SHP77 (cell line): ENCODE measurements at regions not wholly inside any gene's neighbourhood (a gene's known extent, or its start where the extent isn't known, plus 50 kb on each side); places are given as distances from the start of the nearest gene placed in this dataset.
"Not testable (repeated sequence)": the region's sequence is repeated elsewhere in the genome, so short reads cannot be mapped to it uniquely, and the experiment has no call there.

Experiments
- DNase-seq, 2 experiments: peaks; one replicate each; lab custom pipeline; 2025; lab: John Stamatoyannopoulos, UW

- peak; percentile 50 to 64 for DNase-seq
Measured at GRCh38 chr5:12574298-12575093, 670.2 kb upstream of the CTNND2 start.

GRCh38 chr5:12573916-12574297 lies 669.7 kb upstream of the CTNND2 start:
- DNase-seq = not testable (repeated sequence)

- DNase-seq = no peak
Measured at GRCh38 chr5:12570688-12571087, 666.4 kb upstream of the CTNND2 start.

- no peak for DNase-seq
Measured at GRCh38 chr5:12566441-12566840, 662.2 kb upstream of the CTNND2 start.

DNA sequence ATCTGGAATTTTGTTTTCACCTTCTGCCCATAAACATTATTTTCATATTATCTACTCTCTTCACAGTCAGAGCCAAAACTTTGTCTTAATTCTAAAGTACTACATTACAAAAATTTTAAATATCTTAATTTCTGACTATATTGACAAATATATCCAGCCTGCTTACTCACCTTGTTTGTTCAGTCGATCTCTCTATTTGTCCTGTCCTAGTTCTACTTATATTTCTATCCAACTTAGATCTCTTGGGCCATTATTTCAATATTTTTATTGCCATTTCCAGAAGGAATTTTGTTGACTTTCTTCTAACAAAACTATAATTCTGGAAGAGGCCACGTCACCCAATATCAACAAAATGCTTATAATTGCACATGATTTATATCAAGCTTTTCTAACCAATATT lies 652.8 kb upstream of the CTNND2 start:
- DNase-seq = no peak

DNA sequence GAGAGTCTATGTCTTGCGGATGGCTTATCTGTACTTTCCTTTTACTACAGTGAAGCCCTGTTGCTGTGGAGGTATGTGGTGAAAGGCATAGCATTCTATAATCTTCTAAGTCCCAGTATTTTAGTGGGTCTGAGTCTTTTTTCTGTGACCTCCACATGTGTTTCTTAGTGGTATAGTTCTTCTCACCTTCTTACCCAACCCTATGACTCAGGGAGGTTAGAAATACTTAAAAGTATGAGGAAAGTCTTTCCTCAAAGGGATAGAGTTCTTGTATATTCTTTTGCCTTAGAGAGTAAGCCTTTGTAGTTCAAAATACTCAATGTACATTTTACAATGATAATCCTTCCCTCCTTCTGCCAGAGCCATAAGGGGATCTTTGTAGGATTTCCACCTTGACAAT lies 621.9 kb upstream of the CTNND2 start:
- no peak for DNase-seq

- peak; percentile 24 to 35 for DNase-seq
Measured at GRCh38 chr5:12522116-12522515, 617.9 kb upstream of the CTNND2 start.

DNA sequence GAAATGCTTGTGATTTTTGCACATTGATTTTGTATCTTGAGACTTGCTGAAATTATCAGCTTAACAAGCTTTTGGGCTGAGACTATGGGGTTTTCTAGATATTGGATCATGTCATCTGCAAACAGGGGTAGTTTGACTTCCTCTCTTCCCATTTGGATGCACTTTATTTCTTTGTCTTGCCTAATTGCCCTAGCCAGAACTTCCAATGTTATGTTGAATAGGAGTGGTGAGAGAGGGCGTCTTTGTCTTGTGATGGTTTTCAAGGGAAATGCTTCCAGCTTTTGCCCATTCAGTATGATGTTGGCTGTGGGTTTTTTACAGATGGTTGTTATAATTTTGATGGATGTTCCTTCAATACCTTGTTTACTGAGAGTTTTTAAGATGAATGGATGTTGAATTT lies 600.7 kb upstream of the CTNND2 start:
- DNase-seq = not testable (repeated sequence)

GRCh38 chr5:12488161-12488560 lies 583.9 kb upstream of the CTNND2 start:
- DNase-seq = no peak

- DNase-seq = no peak
Measured at GRCh38 chr5:12480487-12480886, 576.2 kb upstream of the CTNND2 start.

DNA sequence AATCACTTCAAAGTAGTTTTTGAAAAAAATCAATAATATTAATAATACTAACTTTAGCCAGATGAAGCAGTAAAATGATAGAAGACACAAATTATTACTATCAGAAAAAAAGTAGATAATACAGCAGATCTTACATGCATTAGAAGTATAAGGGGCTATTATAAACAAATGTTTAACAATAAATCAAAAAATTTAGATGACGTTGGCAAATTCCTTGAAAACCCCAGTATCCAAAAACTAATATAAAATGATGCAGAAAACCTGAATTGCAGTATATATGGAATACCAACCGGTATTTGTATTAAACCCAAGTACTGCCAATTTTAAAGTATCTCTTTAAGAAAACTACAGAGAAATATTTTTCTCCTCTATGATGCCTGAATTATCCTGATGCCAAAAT lies 573.3 kb upstream of the CTNND2 start:
- DNase-seq = no peak

DNA sequence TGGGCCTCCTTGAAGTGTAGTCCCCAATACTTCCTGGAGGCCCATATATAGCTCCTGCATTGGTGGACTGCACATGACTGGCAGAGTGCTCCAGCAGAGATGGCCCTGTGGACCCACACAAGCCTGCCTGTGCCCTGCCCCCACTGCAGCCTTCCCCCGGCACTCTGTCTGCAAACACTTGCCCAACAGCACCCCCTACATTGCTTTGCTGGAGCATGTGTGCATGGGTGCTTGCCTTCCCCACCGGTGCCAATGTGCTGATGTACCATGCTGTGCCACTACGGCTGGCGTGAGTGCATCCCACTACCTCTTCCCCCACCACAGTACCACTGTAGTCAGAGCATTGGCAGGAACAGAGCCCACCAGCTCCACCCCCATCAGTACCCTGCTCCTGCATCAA lies 563.6 kb upstream of the CTNND2 start:
- no peak for DNase-seq

- DNase-seq = no peak
Measured at GRCh38 chr5:12460493-12461261, 556.4 kb upstream of the CTNND2 start.

DNA sequence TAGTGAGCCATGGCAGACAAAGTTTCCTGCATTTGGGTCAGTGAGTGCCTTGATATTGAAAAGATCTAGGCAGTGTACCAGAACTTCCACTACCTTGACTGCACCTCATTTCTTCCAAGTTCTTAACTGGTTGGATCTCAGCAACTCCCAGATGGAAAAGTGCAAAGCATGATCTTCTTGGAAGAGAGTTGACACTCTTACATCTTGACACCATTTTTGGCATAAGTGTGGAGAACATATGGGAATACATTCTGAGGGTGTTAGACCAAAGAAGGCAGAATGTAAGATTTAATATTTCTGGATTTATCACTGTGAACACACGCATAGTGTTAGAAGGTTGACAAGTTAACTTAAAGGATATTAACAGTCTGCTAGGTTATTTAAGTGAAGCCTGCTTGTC lies 555.1 kb upstream of the CTNND2 start:
- no peak for DNase-seq

DNA sequence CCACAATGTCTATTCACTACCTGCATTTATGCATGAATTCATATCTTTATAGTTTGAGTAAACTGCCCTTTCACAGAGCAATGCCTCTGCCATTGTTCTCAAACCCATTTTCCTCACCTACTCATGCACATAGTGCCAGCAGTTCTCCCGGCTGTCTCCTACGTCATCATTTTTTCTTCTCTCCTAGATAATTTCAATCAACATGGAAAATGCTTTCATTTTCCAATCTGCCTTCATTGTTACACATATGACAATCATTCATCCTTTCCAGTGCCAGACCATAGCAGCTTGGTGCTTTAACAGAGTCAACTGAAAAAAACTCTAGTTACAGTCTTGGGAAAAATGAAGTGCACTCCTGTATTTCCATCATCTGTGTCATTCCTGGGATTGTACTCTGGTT lies 514.8 kb upstream of the CTNND2 start:
- DNase-seq = no peak

GRCh38 chr5:12413585-12413984 lies 509.3 kb upstream of the CTNND2 start:
- DNase-seq = peak in 1 of 2 experiments; percentile 19

DNA sequence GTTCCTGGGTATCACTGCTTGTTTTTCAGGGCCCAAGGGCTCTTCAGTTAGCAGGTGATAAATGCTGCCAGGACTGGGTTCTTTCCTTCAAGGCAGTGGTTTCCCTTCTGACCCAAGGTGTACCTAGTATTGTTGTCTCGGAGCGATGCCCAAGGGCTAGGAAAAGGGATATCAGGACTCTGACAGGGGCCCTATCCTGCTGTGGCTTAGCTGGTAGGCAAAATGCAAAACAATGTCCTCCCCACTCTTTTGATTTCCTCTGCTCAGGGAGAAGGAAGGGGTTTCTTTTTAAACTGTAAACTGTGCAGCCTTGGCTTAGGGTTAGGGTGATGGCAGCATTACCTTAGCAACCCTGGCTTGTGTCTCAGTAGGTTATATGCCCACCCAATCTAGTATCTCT lies 508.8 kb upstream of the CTNND2 start:
- DNase-seq = no peak

DNA sequence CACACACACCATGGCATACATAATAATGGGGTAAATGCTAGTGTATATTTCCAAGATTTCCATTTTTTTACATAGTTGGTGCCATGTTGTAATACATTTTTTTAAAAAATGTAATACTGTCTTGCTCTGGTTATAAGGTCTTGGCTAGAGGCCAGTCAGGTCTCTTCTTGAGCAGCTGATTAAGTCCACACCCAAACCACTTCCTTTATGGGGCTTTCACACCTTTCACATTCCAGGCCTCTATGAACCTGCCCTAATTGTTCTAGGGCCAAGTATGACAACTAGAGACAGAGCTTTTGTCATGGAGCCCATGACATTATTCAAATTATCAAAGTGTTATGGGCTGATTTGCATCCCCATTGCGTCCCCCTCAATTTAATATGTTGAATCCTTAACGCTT lies 495.6 kb upstream of the CTNND2 start:
- DNase-seq = no peak

GRCh38 chr5:12392246-12392645 lies 488.0 kb upstream of the CTNND2 start:
- DNase-seq = no peak

- DNase-seq = no peak
Measured at GRCh38 chr5:12385095-12385494, 480.8 kb upstream of the CTNND2 start.

GRCh38 chr5:12384005-12384404 lies 479.8 kb upstream of the CTNND2 start:
- no peak for DNase-seq

DNA sequence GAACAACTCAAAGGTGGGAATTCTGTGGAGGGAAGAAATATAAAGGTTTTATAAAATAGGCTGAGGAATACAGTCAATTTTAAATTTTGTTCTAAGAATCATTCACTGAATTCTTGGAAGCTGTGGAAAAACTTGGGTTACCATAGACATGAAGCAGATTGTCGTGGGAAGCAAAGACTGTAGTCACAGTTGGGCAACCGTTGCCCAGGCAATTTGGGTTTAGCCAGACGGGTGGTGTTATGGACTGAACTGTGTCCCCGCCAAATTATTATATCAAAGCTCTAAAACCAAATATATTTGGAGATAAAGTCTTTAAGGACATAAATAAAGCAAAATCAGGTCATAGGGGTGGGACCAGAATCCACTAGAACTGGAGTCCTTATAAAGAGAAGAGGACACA lies 463.7 kb upstream of the CTNND2 start:
- DNase-seq = no peak

DNA sequence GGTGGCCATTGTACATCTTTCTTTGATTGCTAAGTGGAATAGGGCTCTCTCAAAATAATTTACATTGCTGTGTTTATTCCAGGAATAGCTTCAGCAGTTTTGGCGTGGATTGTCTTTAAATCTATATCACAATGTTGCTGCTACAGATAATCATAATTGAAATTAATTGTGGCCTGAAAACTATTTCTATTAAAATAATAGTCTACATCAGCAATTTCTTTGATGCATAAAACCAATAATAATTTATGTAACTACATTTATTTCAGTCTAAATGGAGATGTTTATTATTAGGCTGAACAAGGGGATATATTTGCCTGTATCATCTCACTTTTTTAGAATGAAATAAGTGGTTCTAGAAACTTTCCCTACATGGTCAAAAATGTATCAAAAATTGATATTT lies 456.0 kb upstream of the CTNND2 start:
- DNase-seq = no peak
